ENCODE measurements at regions not wholly inside any gene's neighbourhood (a gene's known extent, or its start where the extent isn't known, plus 50 kb on each side); places are given as distances from the start of the nearest gene placed in this dataset.

GRCh38 chr2:120656273-120656950 lies 79.3 kb upstream of the GLI2 start (continued):
- TF ChIP-seq REST (IDR thresholded peaks at IDR 0.05; ENCODE audit: low read depth, low read length), result no peak
- no peak for TF ChIP-seq MXI1 (IDR thresholded peaks at IDR 0.05; ENCODE audit: low read depth, low read length)
- no peak for TF ChIP-seq SMAD1 (IDR thresholded peaks at IDR 0.05; ENCODE audit: low read depth, partially characterized antibody)
- TF ChIP-seq BHLHE40 (IDR thresholded peaks at IDR 0.05; ENCODE audit: borderline replicate concordance in 1 of 2, low read depth in 2 of 2, low read length in 1 of 2), result no peak

- ATAC-seq (no peak), FAIRE-seq (no peak), DNase-seq (ENCODE audit: low read depth, low spot score) (no peak)
- Histone ChIP-seq H3K4me3 (no peak overlapping the region), H3K9me3 (replicated peaks; ENCODE audit: control insufficient read depth, insufficient read depth, low read length) (no peaks in the 10 kb centered on the region), H3K27me3 (replicated peaks in 1 of 2; ENCODE audit: control insufficient read depth in 2 of 2, insufficient read depth in 2 of 2, low read length in 1 of 2) (no peaks in the 10 kb centered on the region; a peak in 1 of 4 replicates), H3K27ac (ENCODE audit: control insufficient read depth, insufficient read depth) (no peak overlapping the region), H3K36me3 (ENCODE audit: control insufficient read depth in 2 of 2, insufficient read depth in 2 of 2, low read length in 1 of 2) (no peaks in the 10 kb centered on the region), H3K79me2 (ENCODE audit: control insufficient read depth, insufficient read depth, low read length) (no peaks in the 10 kb centered on the region), H4K20me1 (ENCODE audit: control insufficient read depth, insufficient read depth) (no peaks in the 10 kb centered on the region), H3K4me2 (ENCODE audit: control insufficient read depth, insufficient read depth) (no peak overlapping the region), H3K4me1 (ENCODE audit: control insufficient read depth, insufficient read depth, low read length) (no peaks in the 10 kb centered on the region), H3K9ac (ENCODE audit: control insufficient read depth, insufficient read depth, low read length) (no peak overlapping the region), H2AFZ (ENCODE audit: control insufficient read depth, low read depth, low read length) (no peak overlapping the region)
- intact Hi-C loops (cut with micrococcal nuclease; ENCODE audit: unreplicated experiment) (no loop called here), in situ Hi-C loops (cut with MboI) (no loop called here)
- no TSS peak for BruUV-seq (replicated peaks)
- POLR2A ChIA-PET, result no interaction called here
- WGBS (ENCODE audit: insufficient coverage, insufficient replicate concordance, low lambda C conversion rate, missing lambda C conversion rate), result 4% methylated on average over 7 of the region's 7 CpGs
- CTCF ChIA-PET, result no interaction called here
- SMC1A ChIA-PET (ENCODE audit: uncharacterized antibody, unreplicated experiment), result no interaction called here
- RAD21 ChIA-PET (ENCODE audit: unreplicated experiment), result no interaction called here
- TF ChIP-seq ZBTB11 (CRISPR knock-in tag; IDR thresholded peaks at IDR 0.05), result no peak
- TF ChIP-seq MEF2B (IDR thresholded peaks at IDR 0.05; ENCODE audit: partially characterized antibody, poor library complexity, severe bottlenecking), result no peak
- no peak for TF ChIP-seq RELA (IDR thresholded peaks at IDR 0.05; ENCODE audit: borderline replicate concordance, partially characterized antibody)
- TF ChIP-seq IRF3 (IDR thresholded peaks at IDR 0.05), result no peak
- TF ChIP-seq MEF2A (IDR thresholded peaks at IDR 0.05; ENCODE audit: insufficient read depth, low read depth, low read length), result no peak
- TF ChIP-seq POLR2AphosphoS2 (IDR thresholded peaks at IDR 0.05; ENCODE audit: low read depth, low read length), result no peak
- no peak for TF ChIP-seq SRF (IDR thresholded peaks at IDR 0.05; ENCODE audit: low read depth in 2 of 2, low read length in 2 of 2)
- TF ChIP-seq BCL11A (IDR thresholded peaks at IDR 0.05; ENCODE audit: low read depth, low read length), result no peak
- TF ChIP-seq MAX (IDR thresholded peaks at IDR 0.05; ENCODE audit: low read depth, low read length), result no peak
These were observed 77.5 kb upstream of the GLI2 start for GRCh38 chr2:120658042-120658769.

Data from GM12878 (cell line).